ENCODE measurements at regions not wholly inside any gene's neighbourhood (a gene's known extent, or its start where the extent isn't known, plus 50 kb on each side); places are given as distances from the start of the nearest gene placed in this dataset.

GRCh38 chr12:127457726-127458125, 809.2 kb upstream of the TMEM132C start:
- no peak overlapping the region for H3K27ac ChIP-seq (ENCODE audit: low read depth, low read length)
- no peak overlapping the region for H3K4me2 ChIP-seq (ENCODE audit: low read depth, low read length, poor library complexity, severe bottlenecking)
- H3F3A ChIP-seq (ENCODE audit: insufficient read depth) = no peaks in the 10 kb centered on the region
- H4K20me1 ChIP-seq (ENCODE audit: low read depth, low read length) = no peaks in the 10 kb centered on the region
- no peak overlapping the region for H2AFZ ChIP-seq (ENCODE audit: low read depth, low read length, severe bottlenecking)
- no peaks in the 10 kb centered on the region for H3K79me2 ChIP-seq (ENCODE audit: insufficient read depth, low read length)
- no peaks in the 10 kb centered on the region for H3K36me3 ChIP-seq (ENCODE audit: low read length)
- H3K9me3 ChIP-seq (ENCODE audit: insufficient read depth, low read length) = no peaks in the 10 kb centered on the region
- TF ChIP-seq EZH2phosphoT487 (conservative IDR thresholded peaks at IDR 0.05; ENCODE audit: low read length) = no peak
- no peak for TF ChIP-seq CTCF (IDR thresholded peaks at IDR 0.05; ENCODE audit: insufficient read depth, low read length, poor library complexity, severe bottlenecking)
- no peaks in the 10 kb centered on the region for H3K9me2 ChIP-seq (replicated peaks; ENCODE audit: insufficient read depth, low read length)
- H3K9ac ChIP-seq (ENCODE audit: low read length) = no peak overlapping the region
- H3K27me3 ChIP-seq (ENCODE audit: low read length) = no peaks in the 10 kb centered on the region
- no peak overlapping the region for H3K4me3 ChIP-seq (ENCODE audit: insufficient read depth, low read length, poor library complexity, severe bottlenecking)

- no peaks in the 10 kb centered on the region for H3K36me3 ChIP-seq (ENCODE audit: low read length)
- H3K27ac ChIP-seq (ENCODE audit: low read depth, low read length) = no peak overlapping the region
- H3K4me2 ChIP-seq (ENCODE audit: low read depth, low read length, poor library complexity, severe bottlenecking) = no peak overlapping the region
- H2AFZ ChIP-seq (ENCODE audit: low read depth, low read length, severe bottlenecking) = no peak overlapping the region
- no peaks in the 10 kb centered on the region for H3K9me2 ChIP-seq (replicated peaks; ENCODE audit: insufficient read depth, low read length)
- no peaks in the 10 kb centered on the region for H3K27me3 ChIP-seq (ENCODE audit: low read length)
- H3K9ac ChIP-seq (ENCODE audit: low read length) = no peak overlapping the region
- no peaks in the 10 kb centered on the region for H3K9me3 ChIP-seq (ENCODE audit: insufficient read depth, low read length)
- no peaks in the 10 kb centered on the region for H3F3A ChIP-seq (ENCODE audit: insufficient read depth)
- H3K4me3 ChIP-seq (ENCODE audit: insufficient read depth, low read length, poor library complexity, severe bottlenecking) = no peak overlapping the region
- TF ChIP-seq CTCF (IDR thresholded peaks at IDR 0.05; ENCODE audit: insufficient read depth, low read length, poor library complexity, severe bottlenecking) (no peak), EZH2phosphoT487 (conservative IDR thresholded peaks at IDR 0.05; ENCODE audit: low read length) (no peak)
- H4K20me1 ChIP-seq (ENCODE audit: low read depth, low read length) = no peaks in the 10 kb centered on the region
- H3K79me2 ChIP-seq (ENCODE audit: insufficient read depth, low read length) = no peaks in the 10 kb centered on the region
Observed at GRCh38 chr12:127459166-127459565, 807.8 kb upstream of the TMEM132C start.

GRCh38 chr12:127459687-127460086, 807.3 kb upstream of the TMEM132C start:
- no peaks in the 10 kb centered on the region for H4K20me1 ChIP-seq (ENCODE audit: low read depth, low read length)
- H3K4me2 ChIP-seq (ENCODE audit: low read depth, low read length, poor library complexity, severe bottlenecking) = no peak overlapping the region
- H3K9me2 ChIP-seq (replicated peaks; ENCODE audit: insufficient read depth, low read length) = no peaks in the 10 kb centered on the region
- no peaks in the 10 kb centered on the region for H3K36me3 ChIP-seq (ENCODE audit: low read length)
- H3K27me3 ChIP-seq (ENCODE audit: low read length) = no peaks in the 10 kb centered on the region
- H2AFZ ChIP-seq (ENCODE audit: low read depth, low read length, severe bottlenecking) = no peak overlapping the region
- H3K27ac ChIP-seq (ENCODE audit: low read depth, low read length) = no peak overlapping the region
- no peaks in the 10 kb centered on the region for H3K79me2 ChIP-seq (ENCODE audit: insufficient read depth, low read length)
- H3K4me3 ChIP-seq (ENCODE audit: insufficient read depth, low read length, poor library complexity, severe bottlenecking) = no peak overlapping the region
- no peak overlapping the region for H3K9ac ChIP-seq (ENCODE audit: low read length)
- H3K9me3 ChIP-seq (ENCODE audit: insufficient read depth, low read length) = no peaks in the 10 kb centered on the region
- TF ChIP-seq EZH2phosphoT487 (conservative IDR thresholded peaks at IDR 0.05; ENCODE audit: low read length) (no peak), CTCF (IDR thresholded peaks at IDR 0.05; ENCODE audit: insufficient read depth, low read length, poor library complexity, severe bottlenecking) (no peak)
- H3F3A ChIP-seq (ENCODE audit: insufficient read depth) = no peaks in the 10 kb centered on the region
